Vagina (tissue), 2 donors: ENCODE measurements at regions not wholly inside any gene's neighbourhood (a gene's known extent, or its start where the extent isn't known, plus 50 kb on each side); places are given as distances from the start of the nearest gene placed in this dataset.

Source experiments
- POLR2A ChIP-seq, 2 donors: fragments of 450-650 bp; IDR thresholded peaks; one replicate each; pipeline ENCODE4 v1.6.1; 2017; ENCODE audit warnings: antibody characterized with exemption in 2 of 2, mild to moderate bottlenecking in 2 of 2, moderate library complexity in 2 of 2
- POLR2AphosphoS5 ChIP-seq, 2 donors: sonication (generic); formaldehyde crosslinking; IDR thresholded peaks; one replicate each; pipeline ENCODE4 v1.9.0; 2017; ENCODE audit warnings: antibody characterized with exemption in 2 of 2, mild to moderate bottlenecking in 2 of 2, low read depth in 1 of 2; ENCODE audit not compliant: insufficient read depth in 1 of 2
- TF ChIP-seq, protein P1 (sequence below), 3 experiments: fragments of 450-650 bp in 2 of 3; fragments of 200-600 bp in 1 of 3; sonication (generic) in 1 of 3; IDR thresholded peaks; one replicate each; pipeline ENCODE4 v1.5.1; 2017 to 2019; ENCODE audit warnings: antibody characterized with exemption in 3 of 3, mild to moderate bottlenecking in 2 of 3, moderate library complexity in 2 of 3

DNA sequence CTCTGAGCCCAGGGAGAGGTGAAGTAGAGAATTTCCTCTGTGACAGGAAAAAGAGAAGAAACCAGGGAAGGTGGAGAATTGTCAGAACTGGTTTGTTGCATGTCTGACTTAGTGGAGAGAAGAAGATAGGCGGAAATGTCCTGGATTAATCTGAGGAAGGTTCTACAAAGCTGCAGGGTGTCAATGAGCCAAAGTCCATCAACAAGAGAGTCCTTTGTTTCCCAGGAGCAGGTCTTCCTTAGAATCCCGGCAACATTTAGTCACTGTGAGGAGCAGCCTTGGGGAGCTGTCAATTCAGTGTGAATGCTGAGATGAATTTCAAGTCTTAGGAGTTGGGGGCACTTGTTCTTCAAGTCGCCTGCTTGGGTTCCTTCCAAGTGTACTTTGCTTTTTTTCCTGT is 88.4 kb upstream of the CELF4 start:
- TF ChIP-seq POLR2A (IDR thresholded peaks at IDR 0.05) (no peak), POLR2AphosphoS5 (IDR thresholded peaks at IDR 0.05; ENCODE audit: insufficient read depth in 1 of 2, low read depth in 1 of 2) (no peak)
- TF ChIP-seq, protein P1, sequence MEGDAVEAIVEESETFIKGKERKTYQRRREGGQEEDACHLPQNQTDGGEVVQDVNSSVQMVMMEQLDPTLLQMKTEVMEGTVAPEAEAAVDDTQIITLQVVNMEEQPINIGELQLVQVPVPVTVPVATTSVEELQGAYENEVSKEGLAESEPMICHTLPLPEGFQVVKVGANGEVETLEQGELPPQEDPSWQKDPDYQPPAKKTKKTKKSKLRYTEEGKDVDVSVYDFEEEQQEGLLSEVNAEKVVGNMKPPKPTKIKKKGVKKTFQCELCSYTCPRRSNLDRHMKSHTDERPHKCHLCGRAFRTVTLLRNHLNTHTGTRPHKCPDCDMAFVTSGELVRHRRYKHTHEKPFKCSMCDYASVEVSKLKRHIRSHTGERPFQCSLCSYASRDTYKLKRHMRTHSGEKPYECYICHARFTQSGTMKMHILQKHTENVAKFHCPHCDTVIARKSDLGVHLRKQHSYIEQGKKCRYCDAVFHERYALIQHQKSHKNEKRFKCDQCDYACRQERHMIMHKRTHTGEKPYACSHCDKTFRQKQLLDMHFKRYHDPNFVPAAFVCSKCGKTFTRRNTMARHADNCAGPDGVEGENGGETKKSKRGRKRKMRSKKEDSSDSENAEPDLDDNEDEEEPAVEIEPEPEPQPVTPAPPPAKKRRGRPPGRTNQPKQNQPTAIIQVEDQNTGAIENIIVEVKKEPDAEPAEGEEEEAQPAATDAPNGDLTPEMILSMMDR (IDR thresholded peaks at IDR 0.05): no peak
